Fibroblast of lung (primary cell): ENCODE measurements at regions not wholly inside any gene's neighbourhood (a gene's known extent, or its start where the extent isn't known, plus 50 kb on each side); places are given as distances from the start of the nearest gene placed in this dataset.

Experiments used
- DNase-seq, 2 donors: peaks; one replicate each; pipeline versions ENCODE4 v3.0.0 to v3.0.0-alpha.2; 2010; ENCODE audit warnings: low read depth in 2 of 2
- H2AFZ ChIP-seq: 2 replicates; pipeline ENCODE4 v1.5.1; 2012; ENCODE audit warnings: low read length, control low read depth, inconsistent platforms
- H3K27ac ChIP-seq: 2 replicates; pipeline ENCODE4 v1.5.1; 2011; ENCODE audit warnings: low read length, control low read depth; ENCODE audit not compliant: insufficient read depth
- H3K27me3 ChIP-seq: 2 replicates; pipeline ENCODE4 v1.5.1; 2011; ENCODE audit warnings: mild to moderate bottlenecking, low read length; ENCODE audit not compliant: control insufficient read depth, insufficient read depth
- H3K36me3 ChIP-seq: 2 replicates; pipeline ENCODE4 v1.5.1; 2011; ENCODE audit warnings: low read length; ENCODE audit not compliant: control insufficient read depth, insufficient read depth
- H3K4me1 ChIP-seq: 2 replicates; pipeline ENCODE4 v1.5.1; 2011; ENCODE audit warnings: low read length; ENCODE audit not compliant: control insufficient read depth, insufficient read depth; ENCODE audit errors: extremely low read depth
- H3K4me2 ChIP-seq: 2 replicates; pipeline ENCODE4 v1.5.1; 2011; ENCODE audit warnings: low read length, control low read depth; ENCODE audit not compliant: insufficient read depth; ENCODE audit errors: extremely low read depth
- H3K4me3 ChIP-seq, 4 experiments: fragments of 200-600 bp in 1 of 4; sonication (generic) in 1 of 4; replicated peaks in 1 of 4; 2 replicates each; pipeline ENCODE4 v1.5.1; 2011 to 2016; ENCODE audit warnings: low read length in 4 of 4, low read depth in 3 of 4, mild to moderate bottlenecking in 3 of 4, control low read depth in 2 of 4, inconsistent platforms in 1 of 4, mixed read lengths in 1 of 4; ENCODE audit not compliant: insufficient read depth in 1 of 4; ENCODE audit errors: control extremely low read depth in 1 of 4
- H3K79me2 ChIP-seq: 2 replicates; pipeline ENCODE4 v1.5.1; 2012; ENCODE audit warnings: mild to moderate bottlenecking, low read length, inconsistent platforms; ENCODE audit not compliant: control insufficient read depth, insufficient read depth
- H3K9ac ChIP-seq: 2 replicates; pipeline ENCODE4 v1.5.1; 2011; ENCODE audit warnings: mild to moderate bottlenecking, low read length, control low read depth; ENCODE audit not compliant: insufficient read depth
- H3K9me3 ChIP-seq: 2 replicates; pipeline ENCODE4 v1.5.1; 2012; ENCODE audit warnings: low read depth, low read length; ENCODE audit not compliant: control insufficient read depth, insufficient read depth
- H4K20me1 ChIP-seq: 2 replicates; pipeline ENCODE4 v1.5.1; 2011; ENCODE audit warnings: low read length; ENCODE audit not compliant: control insufficient read depth, insufficient read depth; ENCODE audit errors: extremely low read depth
- CTCF ChIP-seq, 2 donors: IDR thresholded peaks in 1 of 2; conservative IDR thresholded peaks in 1 of 2; 1 replicate in 1 of 2; 2 replicates in 1 of 2; pipeline ENCODE4 v1.5.1; 2011 to 2012; ENCODE audit warnings: low read length in 2 of 2, control low read depth in 1 of 2, inconsistent platforms in 1 of 2, low read depth in 1 of 2, mild to moderate bottlenecking in 1 of 2
- EZH2 ChIP-seq: IDR thresholded peaks from 2 replicates; pipeline ENCODE4 v1.5.1; 2012; ENCODE audit warnings: low read length, control low read depth, mild to moderate bottlenecking; ENCODE audit errors: missing control alignments

DNA sequence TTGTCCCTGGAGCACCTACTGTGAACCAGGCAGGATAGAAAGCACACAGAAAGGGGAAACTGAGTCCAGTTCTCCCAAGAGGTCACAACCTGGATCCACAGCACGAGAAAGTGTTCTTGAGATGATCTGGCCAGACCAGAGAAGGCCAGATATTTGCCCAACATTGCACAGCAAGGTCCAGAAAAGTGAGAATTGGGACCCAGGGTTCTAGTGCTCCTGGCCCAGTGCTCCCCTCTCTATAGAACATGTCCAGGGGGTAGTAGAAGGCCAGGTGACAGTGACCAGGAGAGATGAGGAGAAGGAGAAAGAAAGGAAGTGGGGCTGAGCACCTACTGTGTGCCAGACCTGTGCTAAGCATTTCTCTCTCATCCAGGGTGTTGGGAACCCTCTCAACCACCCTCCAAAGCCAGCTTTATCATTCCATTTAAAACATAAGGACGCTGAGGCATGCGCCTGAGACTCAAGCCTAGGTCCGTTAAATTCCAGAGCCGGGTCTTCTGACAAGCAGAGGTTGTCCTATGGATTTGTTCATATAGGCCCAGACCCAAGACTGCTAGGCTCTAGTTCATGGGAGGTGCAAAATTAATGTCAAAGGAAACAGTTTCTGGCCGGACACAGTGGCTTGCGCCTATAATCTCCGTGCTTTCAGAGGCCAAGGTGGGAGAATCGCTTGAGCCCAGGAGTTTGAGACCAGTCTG lies 128.7 kb downstream of the MN1 start:
- Histone ChIP-seq H3K27ac (no peak overlapping the region), H3K27me3 (peaks cover 6% of the 10 kb centered on the region), H3K4me1 (no peaks in the 10 kb centered on the region), H3K36me3 (no peaks in the 10 kb centered on the region), H3K9ac (no peak overlapping the region), H2AFZ (no peak overlapping the region), H3K4me2 (no peak overlapping the region), H4K20me1 (no peaks in the 10 kb centered on the region), H3K79me2 (no peaks in the 10 kb centered on the region), H3K9me3 (no peaks in the 10 kb centered on the region), H3K4me3 (no peak overlapping the region)
- DNase-seq, result no peak
- no peak for TF ChIP-seq EZH2
- TF ChIP-seq CTCF (conservative IDR thresholded peaks at IDR 0.05 in 1 of 2, IDR thresholded peaks at IDR 0.05 in 1 of 2; ENCODE audit: low read depth in 1 of 2, low read length in 2 of 2), result no peak

- no peaks in the 10 kb centered on the region for H3K9me3 ChIP-seq
- no peak for TF ChIP-seq CTCF (conservative IDR thresholded peaks at IDR 0.05 in 1 of 2, IDR thresholded peaks at IDR 0.05 in 1 of 2; ENCODE audit: low read depth in 1 of 2, low read length in 2 of 2)
- TF ChIP-seq EZH2, result no peak
- H3K36me3 ChIP-seq, result no peaks in the 10 kb centered on the region
- DNase-seq, result no peak
- no peak overlapping the region for H3K4me2 ChIP-seq
- H3K27ac ChIP-seq, result no peak overlapping the region
- no peak overlapping the region for H2AFZ ChIP-seq
- H3K4me1 ChIP-seq, result no peaks in the 10 kb centered on the region
- H3K27me3 ChIP-seq, result peaks cover 6% of the 10 kb centered on the region
- no peak overlapping the region for H3K4me3 ChIP-seq
- no peaks in the 10 kb centered on the region for H3K79me2 ChIP-seq
- H4K20me1 ChIP-seq, result no peaks in the 10 kb centered on the region
- H3K9ac ChIP-seq, result no peak overlapping the region
Observed at GRCh38 chr22:27673839-27674238, 127.7 kb downstream of the MN1 start.

GRCh38 chr22:27674261-27674923 lies 127.2 kb downstream of the MN1 start:
- Histone ChIP-seq H3K27ac (no peak overlapping the region), H3K9me3 (no peaks in the 10 kb centered on the region), H3K4me3 (no peak overlapping the region), H3K4me1 (no peaks in the 10 kb centered on the region), H2AFZ (no peak overlapping the region), H3K79me2 (no peaks in the 10 kb centered on the region), H4K20me1 (no peaks in the 10 kb centered on the region), H3K4me2 (no peak overlapping the region), H3K27me3 (peaks cover 6% of the 10 kb centered on the region), H3K9ac (no peak overlapping the region), H3K36me3 (no peaks in the 10 kb centered on the region)
- DNase-seq, result no peak
- no peak for TF ChIP-seq CTCF (conservative IDR thresholded peaks at IDR 0.05 in 1 of 2, IDR thresholded peaks at IDR 0.05 in 1 of 2; ENCODE audit: low read depth in 1 of 2, low read length in 2 of 2)
- no peak for TF ChIP-seq EZH2
